ENCODE measurements at regions not wholly inside any gene's neighbourhood (a gene's known extent, or its start where the extent isn't known, plus 50 kb on each side); places are given as distances from the start of the nearest gene placed in this dataset.

DNA sequence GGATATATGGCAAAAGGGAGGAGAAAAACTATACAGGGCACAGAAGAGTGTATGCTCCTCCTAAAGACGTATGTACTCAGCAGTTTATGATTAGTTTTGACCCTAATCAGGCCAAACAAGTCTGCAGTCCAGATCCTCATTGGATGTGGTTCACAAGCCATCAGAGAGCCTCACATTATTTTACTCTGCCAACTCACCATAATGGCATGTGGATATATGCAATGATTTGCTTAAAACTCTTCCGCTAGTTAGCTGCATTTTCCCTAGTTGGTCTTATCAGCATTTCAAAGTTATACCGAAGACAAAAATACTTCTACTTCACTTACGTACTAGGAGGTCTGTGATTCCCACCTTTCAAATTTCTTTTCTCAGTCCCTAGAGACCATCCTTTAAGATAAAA, 198.4 kb downstream of the CMPK2 start:
- DNase-seq (ENCODE audit: low read depth, low spot score): no peak
- H3K4me3 ChIP-seq (ENCODE audit: low read length): no peak overlapping the region

DNA sequence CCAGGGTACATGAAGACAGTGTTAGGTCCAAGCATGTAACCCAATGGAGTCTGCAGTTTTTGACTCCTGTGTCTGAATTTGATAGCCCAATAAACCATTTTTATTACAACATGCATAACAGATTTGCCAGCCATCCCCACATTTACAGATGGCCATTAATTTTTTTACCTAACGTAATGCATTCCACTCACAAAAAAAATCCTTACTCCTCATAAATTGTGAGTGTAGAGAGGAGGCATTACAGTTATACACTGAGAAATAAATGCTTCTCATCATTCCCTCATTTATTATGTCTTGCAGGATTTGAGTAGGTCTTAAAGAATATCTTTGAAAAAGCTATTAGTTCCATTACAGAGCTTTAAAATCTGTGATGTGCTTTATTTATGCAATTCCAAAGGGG, 193.8 kb downstream of the CMPK2 start:
- DNase-seq (ENCODE audit: low read depth, low spot score): no peak
- no peak overlapping the region for H3K4me3 ChIP-seq (ENCODE audit: low read length)

DNA sequence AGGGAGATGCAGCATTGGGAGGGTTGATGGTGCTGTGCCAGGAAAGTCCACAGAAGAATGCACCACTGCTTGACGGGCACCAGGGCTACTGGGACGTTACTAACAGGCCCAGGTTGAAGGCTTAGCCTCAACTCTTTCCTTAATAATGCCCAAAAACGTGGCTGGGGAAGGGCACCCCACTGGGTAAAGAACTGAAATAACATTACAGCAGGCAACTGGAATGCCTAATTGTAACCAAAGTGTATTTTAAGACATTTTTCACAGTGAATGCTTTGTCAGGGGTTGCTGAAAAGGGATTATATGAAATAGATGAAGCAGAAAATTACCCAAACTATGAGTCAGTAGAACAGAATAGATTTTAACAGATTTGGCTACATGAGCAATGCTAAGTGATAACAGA, 191.3 kb downstream of the CMPK2 start:
- H3K4me3 ChIP-seq (ENCODE audit: low read length): no peak overlapping the region
- no peak for DNase-seq (ENCODE audit: low read depth, low spot score)

DNA sequence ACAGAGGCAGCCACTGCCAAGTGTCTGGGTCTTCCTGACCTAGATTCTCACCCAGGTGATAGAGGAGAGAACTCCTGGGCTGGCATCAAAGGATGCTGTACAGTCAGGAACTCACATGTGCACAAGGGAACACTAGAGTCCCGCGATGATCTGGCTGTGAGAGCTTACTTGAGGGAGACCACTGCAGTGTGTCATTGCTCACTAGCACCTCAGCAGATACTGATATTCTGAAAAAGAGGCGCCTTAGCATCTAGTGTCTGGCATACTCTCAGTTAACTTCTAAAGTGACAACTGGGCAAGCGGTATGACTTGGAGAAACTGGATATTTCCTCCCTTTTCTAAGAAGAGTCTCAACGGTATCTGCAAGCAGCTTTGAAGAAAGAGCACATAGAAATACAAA, 189.9 kb downstream of the CMPK2 start:
- no peak overlapping the region for H3K4me3 ChIP-seq (ENCODE audit: low read length)
- no peak for DNase-seq (ENCODE audit: low read depth, low spot score)

DNA sequence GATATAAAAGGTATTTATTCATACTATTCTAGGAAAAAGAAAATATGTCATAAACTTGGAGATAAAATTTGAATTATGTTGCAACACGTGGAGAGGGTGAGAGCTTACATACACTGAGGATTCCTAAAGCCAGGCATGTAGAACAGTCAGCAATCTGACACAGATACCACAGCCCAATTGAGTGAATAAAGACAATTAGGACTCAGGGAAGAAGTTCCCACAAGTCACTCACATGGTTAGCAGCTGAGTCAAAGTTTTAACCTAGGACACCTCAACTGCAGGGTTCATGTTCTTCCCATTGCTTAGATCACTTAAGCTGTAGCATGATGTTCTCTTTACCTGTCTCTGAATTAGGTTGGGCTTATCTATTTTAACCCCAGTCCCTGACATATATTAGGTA, 189.5 kb downstream of the CMPK2 start:
- DNase-seq (ENCODE audit: low read depth, low spot score): no peak
- no peak overlapping the region for H3K4me3 ChIP-seq (ENCODE audit: low read length)

DNA sequence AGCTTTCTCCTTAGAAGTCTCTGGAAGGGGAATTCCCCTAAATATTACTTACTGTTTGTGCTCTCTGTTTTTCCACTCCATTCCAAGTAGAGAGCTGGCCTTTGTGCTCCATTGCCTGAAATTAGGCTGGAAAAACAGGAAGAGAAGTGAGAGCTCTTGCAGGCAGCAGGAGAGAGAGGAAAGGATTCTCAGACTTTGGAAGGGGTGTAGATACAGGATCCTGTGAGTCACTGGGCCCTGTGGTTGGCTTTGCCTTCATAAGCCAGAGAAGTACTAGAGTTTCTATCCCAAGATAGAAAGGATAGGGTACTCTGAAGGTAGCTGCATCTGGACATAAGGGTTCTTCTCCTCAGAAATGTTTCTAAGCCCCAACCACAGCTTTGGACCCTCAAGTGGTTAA, 188.9 kb downstream of the CMPK2 start:
- no peak for DNase-seq (ENCODE audit: low read depth, low spot score)
- no peak overlapping the region for H3K4me3 ChIP-seq (ENCODE audit: low read length)

DNA sequence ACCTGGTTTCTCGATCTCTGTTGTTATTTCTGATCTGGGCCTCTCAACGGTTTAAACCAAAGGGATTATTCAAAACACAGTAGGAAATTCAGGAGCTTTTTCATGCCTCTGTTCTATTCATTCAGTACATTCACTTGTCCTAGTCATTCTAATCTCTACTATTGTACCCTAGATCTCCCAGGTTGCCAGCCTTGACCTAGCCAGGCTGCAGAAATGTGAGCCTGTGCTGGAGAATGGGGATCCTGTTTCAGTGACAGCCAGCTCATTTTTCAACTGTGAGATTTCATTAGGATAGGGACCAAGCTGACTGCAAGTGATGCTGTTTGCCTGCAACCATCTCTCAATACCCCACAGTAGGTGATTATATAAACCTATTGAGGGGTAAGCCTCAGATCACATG, 186.2 kb downstream of the CMPK2 start:
- DNase-seq (ENCODE audit: low read depth, low spot score): no peak
- H3K4me3 ChIP-seq (ENCODE audit: low read length): no peak overlapping the region

DNA sequence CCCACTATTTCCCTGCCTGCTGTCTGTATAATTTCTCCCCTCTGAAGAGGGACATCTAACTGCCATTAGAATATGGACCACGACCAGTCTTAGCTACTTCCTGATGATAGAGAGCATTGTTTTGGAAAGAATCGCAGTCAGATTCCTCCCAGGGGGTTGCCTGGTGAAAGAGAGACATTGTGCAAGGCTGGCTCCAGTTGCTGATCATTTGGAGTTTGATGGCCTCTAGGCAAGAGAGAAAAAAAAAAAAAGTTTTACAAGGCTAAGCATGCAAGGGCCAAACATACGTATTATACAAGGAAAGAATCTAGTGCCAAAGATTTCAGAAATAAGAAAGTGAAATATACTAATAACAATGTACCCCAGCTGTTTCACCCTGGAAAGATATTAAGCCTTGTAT, 182.2 kb downstream of the CMPK2 start:
- DNase-seq (ENCODE audit: low read depth, low spot score): no peak
- H3K4me3 ChIP-seq (ENCODE audit: low read length): no peak overlapping the region

DNA sequence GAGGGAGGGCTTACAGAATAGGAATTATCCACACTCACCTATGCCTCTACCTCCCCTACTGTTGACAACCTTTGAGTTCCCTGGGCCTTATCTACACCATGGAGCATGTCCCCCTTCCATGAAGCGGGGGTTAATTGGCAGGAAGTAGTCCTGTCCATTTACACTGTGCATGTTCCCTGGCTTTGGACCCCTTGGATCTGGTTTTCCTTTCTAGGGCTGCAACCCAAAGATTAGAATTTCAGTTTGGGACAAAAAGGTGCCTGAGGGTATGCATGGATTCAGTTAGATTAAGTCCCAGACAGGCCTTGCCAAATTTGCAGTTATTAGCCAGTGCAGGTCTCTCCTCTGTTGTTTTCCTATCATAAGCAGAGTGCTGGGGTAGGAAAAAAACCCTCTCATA, 180.3 kb downstream of the CMPK2 start:
- no peak overlapping the region for H3K4me3 ChIP-seq (ENCODE audit: low read length)
- DNase-seq (ENCODE audit: low read depth, low spot score): no peak

DNA sequence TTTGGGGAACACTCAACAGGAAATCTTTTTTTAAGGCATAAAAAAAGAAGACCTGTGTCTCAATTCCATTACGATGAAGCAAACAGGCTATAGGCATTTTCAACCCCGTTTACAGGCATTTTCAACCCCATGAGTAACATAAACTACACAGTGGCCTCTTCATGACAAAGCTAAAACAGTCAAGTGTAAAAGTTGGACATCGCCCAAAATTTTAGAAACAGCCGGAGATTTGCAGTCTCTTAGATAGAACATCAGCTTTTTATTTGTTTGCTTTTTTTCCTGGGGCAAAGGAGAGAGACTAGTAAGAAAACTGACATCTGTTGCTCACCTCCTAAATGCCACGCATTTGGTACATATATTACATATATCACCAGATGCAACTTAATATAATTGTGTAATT, 173.7 kb downstream of the CMPK2 start:
- DNase-seq (ENCODE audit: low read depth, low spot score): no peak
- H3K4me3 ChIP-seq (ENCODE audit: low read length): no peak overlapping the region

DNA sequence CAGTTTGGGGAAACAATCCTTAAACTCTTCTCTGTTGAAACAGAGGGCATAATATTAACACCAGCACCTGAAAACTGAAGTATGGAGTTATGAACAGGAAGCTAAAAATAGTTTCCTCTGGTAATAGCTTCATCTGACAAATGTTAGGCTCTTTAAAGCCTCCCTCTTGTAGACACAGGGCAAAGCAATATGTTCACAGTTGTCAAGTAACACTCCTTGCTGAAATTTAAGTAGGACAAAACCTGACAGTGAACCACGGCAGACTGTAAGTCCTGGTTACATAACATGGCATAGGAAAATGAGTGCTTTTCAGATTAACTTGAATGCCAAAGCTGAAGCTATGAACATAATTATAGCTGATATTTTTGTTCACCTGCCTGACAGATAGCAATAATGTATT, 172.9 kb downstream of the CMPK2 start:
- no peak overlapping the region for H3K4me3 ChIP-seq (ENCODE audit: low read length)
- no peak for DNase-seq (ENCODE audit: low read depth, low spot score)

DNA sequence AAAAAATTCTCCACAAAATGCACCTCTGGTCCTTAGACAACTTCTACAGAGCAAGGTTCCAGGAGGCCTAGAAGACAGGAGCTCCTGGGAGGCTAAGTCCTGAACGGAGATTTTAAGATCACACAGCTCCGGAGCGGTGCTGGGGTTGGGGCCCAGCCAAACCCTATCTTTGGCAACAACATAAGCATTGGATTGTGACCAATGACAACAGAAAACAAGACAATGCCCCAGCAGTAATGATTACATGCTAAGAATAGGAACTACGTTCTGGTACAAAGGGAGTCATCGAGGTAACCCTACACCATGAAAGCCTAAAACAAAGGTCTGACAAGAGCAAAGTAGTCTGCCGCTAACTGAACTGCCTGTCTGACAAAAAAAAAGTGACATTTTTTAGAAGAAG, 171.2 kb downstream of the CMPK2 start:
- DNase-seq (ENCODE audit: low read depth, low spot score): no peak
- no peak overlapping the region for H3K4me3 ChIP-seq (ENCODE audit: low read length)

DNA sequence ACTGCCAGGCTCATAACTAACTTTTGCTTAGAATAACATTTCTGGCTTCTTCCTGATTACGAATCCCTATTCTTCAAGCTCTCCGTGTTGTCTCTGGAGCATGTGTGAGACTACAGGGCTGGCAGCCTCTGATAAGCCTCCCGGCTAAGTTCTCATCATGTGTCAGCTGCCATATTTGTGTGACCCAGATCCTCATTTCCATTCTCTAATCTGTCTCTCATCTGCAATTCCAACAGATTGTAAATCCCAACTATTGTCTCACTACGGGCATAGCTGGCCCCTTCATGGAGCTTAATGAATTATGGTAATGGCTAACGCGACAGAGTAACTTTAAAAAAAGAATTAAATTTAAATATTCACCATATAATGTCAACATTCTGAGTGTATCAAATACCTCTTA, 165.4 kb downstream of the CMPK2 start:
- DNase-seq (ENCODE audit: low read depth, low spot score): no peak

DNA sequence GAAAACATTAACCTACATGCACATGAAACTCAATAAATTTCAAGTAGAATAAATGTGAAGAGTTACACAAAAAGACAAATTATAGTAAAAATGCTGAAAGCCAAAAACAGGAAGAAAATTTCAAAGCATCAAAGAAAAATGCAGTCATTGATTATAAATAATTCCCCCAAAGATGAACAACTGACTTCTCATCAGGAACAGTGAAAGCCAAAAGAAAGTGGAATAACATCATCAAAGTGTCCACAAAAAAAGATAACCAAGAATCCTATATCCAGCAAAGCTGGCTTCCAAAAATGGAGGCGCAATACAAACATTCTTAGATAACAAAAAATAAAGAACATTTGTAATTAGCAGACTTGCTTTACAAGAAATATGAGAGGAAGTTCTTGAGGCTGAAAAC, 161.6 kb downstream of the CMPK2 start:
- DNase-seq (ENCODE audit: low read depth, low spot score): no peak
- no peak overlapping the region for H3K4me3 ChIP-seq (ENCODE audit: low read length)

More for the DNA sequence above, 165.4 kb downstream of the CMPK2 start:
- H3K4me3 ChIP-seq (ENCODE audit: low read length): no peak overlapping the region

DNA sequence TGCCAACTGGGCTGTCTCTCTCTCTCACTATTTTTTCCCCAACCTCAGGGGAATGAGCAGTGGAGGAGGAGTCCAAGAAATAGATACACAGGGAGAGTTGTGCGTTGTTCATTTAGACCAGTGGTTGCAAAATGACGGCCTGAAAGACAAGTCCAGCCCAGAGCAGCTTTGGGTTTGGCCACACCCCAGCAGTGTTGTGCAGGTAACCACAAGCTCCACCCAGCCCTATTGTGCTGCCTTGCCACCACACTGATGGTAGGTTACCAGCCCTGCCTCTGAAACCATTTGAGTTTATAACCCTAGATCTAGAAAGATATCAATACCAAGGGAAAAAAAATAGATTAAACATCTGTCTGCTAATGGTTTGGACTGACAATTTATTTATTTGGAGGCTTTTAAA, 144.3 kb downstream of the CMPK2 start:
- no peak overlapping the region for H3K4me3 ChIP-seq (ENCODE audit: low read length)
- DNase-seq (ENCODE audit: low read depth, low spot score): no peak

DNA sequence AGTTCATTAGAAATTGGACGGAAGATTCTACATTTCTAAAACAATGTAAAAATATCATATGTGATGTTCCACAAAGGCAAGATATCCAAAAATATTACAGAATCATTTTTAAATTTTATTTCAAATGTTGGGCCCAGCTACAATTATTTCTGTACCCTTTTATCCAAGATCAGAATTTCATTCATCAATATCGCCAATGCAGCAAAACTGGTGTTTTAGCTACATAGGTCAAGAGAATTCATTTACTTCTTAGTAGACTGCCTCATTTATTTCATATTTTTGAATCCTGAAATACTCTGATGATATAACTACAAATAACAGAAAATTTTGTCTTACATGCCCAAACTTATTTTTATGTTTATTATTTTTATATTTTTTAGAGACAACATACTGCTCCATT, 143.1 kb downstream of the CMPK2 start:
- DNase-seq (ENCODE audit: low read depth, low spot score): no peak
- no peak overlapping the region for H3K4me3 ChIP-seq (ENCODE audit: low read length)

DNA sequence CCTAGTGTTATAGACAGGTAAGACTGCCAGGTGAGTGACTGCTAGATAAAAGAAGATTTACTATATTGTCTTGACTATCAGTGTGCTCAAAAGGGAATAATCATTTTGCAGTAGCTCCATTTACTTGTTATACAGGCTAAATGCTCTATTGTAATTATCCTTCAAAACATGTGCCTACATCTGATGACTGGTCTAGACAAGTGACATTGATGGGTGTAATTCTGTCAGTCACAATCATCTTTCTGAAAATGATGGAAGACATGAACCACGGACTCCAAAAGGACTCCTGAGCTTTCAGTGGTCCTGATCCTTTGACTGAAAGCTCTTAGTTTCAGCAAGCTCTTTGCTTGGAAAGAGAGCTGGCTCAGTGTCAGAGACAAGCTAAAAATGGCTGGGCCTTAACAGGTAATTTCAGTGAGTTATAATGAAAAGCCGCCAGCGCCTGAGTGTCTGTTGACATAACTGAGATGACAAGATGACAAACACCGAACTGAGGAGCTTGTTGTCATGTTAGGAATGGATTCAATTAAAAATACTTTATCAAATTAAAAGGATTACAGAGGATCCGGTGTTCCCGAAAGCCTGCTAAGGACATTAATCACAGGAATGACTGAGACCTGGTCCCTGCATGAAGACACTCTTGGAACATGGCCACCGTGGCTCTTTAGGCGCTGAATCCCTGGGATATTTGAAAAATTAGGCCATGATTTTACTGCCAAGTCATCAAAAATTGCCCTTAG, 141.7 kb downstream of the CMPK2 start:
- no peak for DNase-seq (ENCODE audit: low read depth, low spot score)

DNA sequence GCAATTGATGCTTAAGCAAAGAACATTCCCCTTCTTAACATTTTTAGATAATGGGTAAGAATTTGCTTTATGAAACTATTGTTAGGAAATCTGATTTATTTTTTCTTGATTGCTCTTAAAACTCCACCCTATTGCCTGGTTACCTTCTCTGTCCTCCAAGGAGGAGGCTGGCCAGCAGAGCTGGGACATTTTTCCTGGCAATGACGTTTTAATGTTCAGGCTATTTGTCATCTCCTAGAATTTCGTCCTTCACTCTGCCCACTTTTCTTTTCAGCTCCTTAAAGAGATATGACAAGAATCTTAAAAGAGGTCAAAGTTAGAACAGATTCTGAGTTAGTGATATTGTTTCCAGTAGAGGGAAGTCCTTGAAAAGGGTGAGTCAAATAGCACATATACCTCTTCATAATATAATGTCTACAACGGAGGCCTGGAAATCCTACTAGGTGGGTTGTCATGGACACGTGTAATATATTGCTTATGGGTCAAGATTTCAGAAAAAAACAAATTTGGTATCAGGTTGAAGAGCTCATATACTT, 141.0 kb downstream of the CMPK2 start:
- DNase-seq (ENCODE audit: low read depth, low spot score): no peak
- no peak overlapping the region for H3K4me3 ChIP-seq (ENCODE audit: low read length)

More for the DNA sequence above, 141.7 kb downstream of the CMPK2 start:
- no peak overlapping the region for H3K4me3 ChIP-seq (ENCODE audit: low read length)

DNA sequence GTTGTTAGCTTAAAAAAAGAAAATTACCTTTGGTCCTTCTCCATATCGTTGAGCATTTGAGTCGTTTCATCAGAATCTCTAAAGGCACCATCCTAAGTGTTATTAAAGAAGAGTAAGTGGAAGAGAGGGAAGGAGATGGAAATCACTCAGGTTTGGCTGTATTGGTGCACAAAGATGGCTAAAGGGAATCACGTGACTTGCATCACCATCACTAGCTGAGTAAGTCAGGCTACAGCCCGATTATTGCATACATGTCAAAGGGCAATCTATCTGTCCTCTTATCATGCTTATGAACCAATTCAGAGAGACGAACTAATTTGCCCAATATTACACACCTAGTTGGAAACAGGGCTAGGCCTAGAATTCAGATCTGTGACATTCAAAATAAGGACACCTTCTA, 137.6 kb downstream of the CMPK2 start:
- no peak for DNase-seq (ENCODE audit: low read depth, low spot score)
- no peak overlapping the region for H3K4me3 ChIP-seq (ENCODE audit: low read length)

DNA sequence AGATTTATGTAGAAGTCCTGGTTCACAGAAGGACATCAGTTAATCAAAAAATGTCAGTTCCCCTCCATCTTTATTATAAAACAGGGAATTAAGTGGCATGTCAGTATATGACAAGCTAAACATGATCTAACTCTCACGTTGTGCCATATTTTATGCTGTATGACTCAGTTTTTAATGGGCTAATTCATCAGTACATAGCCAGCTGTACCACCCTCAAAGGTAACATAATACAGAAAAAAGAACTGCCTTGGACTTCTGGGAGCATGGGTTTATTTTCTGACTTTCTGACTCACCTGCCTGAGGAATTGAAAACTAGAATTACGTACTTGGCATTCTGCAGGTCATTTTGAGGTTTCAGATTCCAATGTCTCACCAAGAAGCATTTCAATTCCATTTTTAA, 135.7 kb downstream of the CMPK2 start:
- DNase-seq (ENCODE audit: low read depth, low spot score): no peak

More for the DNA sequence above, 135.7 kb downstream of the CMPK2 start:
- H3K4me3 ChIP-seq (ENCODE audit: low read length): no peak overlapping the region

Data from Jurkat, Clone E6-1 (cell line).